ACC112 (cell line): ENCODE measurements at regions not wholly inside any gene's neighbourhood (a gene's known extent, or its start where the extent isn't known, plus 50 kb on each side); places are given as distances from the start of the nearest gene placed in this dataset.
"Not testable (repeated sequence)": the region's sequence is repeated elsewhere in the genome, so short reads cannot be mapped to it uniquely, and the experiment has no call there.

Experiments used
- H2AFZ ChIP-seq: fragments of 200-600 bp; sonication (generic); one replicate; pipeline ENCODE4 v1.6.0; 2017; ENCODE audit warnings: antibody characterized with exemption, low read length; ENCODE audit not compliant: unreplicated experiment
- H3K27ac ChIP-seq: fragments of 200-600 bp; sonication (generic); 2 replicates; pipeline ENCODE4 v1.5.1; 2014; ENCODE audit warnings: low read depth, mild to moderate bottlenecking, antibody characterized with exemption, low read length, moderate library complexity
- H3K27me3 ChIP-seq: fragments of 200-600 bp; sonication (generic); 2 replicates; pipeline ENCODE4 v1.6.1; 2014; ENCODE audit warnings: mild to moderate bottlenecking, antibody characterized with exemption, low read length, moderate library complexity, mixed read lengths; ENCODE audit not compliant: insufficient read depth
- H3K36me3 ChIP-seq: fragments of 200-600 bp; sonication (generic); 2 replicates; pipeline ENCODE4 v1.6.1; 2016; ENCODE audit warnings: mild to moderate bottlenecking, antibody characterized with exemption, low read length, moderate library complexity, mixed read lengths; ENCODE audit not compliant: insufficient read depth
- H3K4me1 ChIP-seq: fragments of 200-600 bp; sonication (generic); one replicate; pipeline ENCODE4 v1.6.1; 2016; ENCODE audit warnings: low read length, mixed read lengths; ENCODE audit not compliant: insufficient read depth, unreplicated experiment, control insufficient read depth
- H3K4me3 ChIP-seq: fragments of 200-600 bp; sonication (generic); 2 replicates; pipeline ENCODE4 v1.5.1; 2014; ENCODE audit warnings: mild to moderate bottlenecking, low read depth, low read length
- H3K79me2 ChIP-seq: fragments of 200-600 bp; sonication (generic); one replicate; pipeline ENCODE4 v1.6.0; 2016; ENCODE audit warnings: low read length; ENCODE audit not compliant: control insufficient read depth, unreplicated experiment, insufficient read depth

GRCh38 chr9:27839767-27840166, 266.5 kb upstream of the C9orf72 start:
- H3K79me2 ChIP-seq, H3K27me3 ChIP-seq, H3K4me1 ChIP-seq, H2AFZ ChIP-seq, H3K27ac ChIP-seq, H3K4me3 ChIP-seq, H3K36me3 ChIP-seq: not testable (repeated sequence)

DNA sequence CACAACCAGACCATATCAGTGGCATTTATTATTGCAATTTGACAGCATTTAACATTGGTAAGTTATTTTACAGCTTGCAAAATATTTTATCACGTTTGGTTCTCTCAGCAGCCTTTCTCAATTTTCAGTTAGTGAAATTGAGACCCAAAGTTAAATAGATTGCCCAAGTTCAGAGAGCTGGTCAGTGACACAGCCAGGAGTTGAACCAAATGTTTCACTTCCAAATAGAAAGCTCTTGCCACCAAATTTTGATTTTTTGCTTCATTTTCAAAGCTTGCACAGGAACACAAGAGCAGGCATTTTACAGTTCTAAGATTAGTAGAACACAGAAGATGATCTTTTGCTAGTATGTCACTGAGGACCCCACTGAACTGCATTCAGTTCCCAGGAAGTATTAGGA, 271.5 kb upstream of the C9orf72 start:
- no peaks in the 10 kb centered on the region for H3K36me3 ChIP-seq
- no peaks in the 10 kb centered on the region for H3K4me1 ChIP-seq
- no peak overlapping the region for H3K4me3 ChIP-seq
- H3K27ac ChIP-seq, result no peak overlapping the region
- no peaks in the 10 kb centered on the region for H3K27me3 ChIP-seq
- no peaks in the 10 kb centered on the region for H3K79me2 ChIP-seq
- H2AFZ ChIP-seq, result no peak overlapping the region

DNA sequence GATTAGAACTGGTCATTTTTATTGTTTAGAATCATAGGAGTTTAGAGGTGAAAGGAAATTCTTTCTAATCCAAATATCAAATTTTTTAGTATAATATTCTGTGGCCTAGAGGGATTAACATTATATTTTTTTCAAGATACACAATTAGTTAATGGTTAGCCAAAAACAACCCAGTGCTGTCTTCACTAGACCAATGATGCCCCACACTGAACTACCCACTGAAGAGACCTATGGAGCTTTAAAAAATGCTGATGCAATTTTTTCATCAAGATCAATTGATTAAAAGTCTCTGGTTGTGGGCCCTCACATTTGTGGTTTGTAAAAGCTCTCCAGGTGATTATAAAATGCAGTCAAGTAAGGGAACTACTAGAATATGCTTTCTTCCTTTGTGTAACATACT, 274.1 kb upstream of the C9orf72 start:
- Histone ChIP-seq H2AFZ (no peak overlapping the region), H3K4me1 (no peaks in the 10 kb centered on the region), H3K27ac (no peak overlapping the region), H3K79me2 (no peaks in the 10 kb centered on the region), H3K4me3 (no peak overlapping the region), H3K27me3 (no peaks in the 10 kb centered on the region), H3K36me3 (no peaks in the 10 kb centered on the region)

DNA sequence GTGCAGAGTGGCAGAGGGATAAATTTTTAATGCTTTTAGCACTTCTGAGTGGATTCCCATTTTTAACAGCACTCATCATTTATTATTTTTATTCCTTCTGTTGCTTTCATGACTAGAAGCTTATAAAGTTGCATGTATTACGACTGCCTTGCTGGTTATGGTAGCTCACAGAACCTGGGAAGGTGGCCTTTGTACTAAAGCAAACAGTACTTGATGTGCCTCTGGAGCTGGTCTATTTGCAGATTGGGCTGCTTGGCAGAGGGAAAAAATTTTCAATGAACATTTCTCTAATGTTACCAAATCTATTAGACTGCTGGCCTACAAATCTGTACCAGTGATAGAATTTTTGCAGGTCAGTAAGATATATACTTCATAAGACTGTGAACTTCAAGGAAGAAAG, 274.5 kb upstream of the C9orf72 start:
- Histone ChIP-seq H2AFZ (no peak overlapping the region), H3K27me3 (no peaks in the 10 kb centered on the region), H3K4me1 (no peaks in the 10 kb centered on the region), H3K79me2 (no peaks in the 10 kb centered on the region), H3K4me3 (no peak overlapping the region), H3K36me3 (no peaks in the 10 kb centered on the region), H3K27ac (no peak overlapping the region)

GRCh38 chr9:27848315-27848714, 275.0 kb upstream of the C9orf72 start:
- H3K79me2 ChIP-seq, result no peaks in the 10 kb centered on the region
- H2AFZ ChIP-seq, result no peak overlapping the region
- no peaks in the 10 kb centered on the region for H3K36me3 ChIP-seq
- H3K4me1 ChIP-seq, result no peaks in the 10 kb centered on the region
- H3K4me3 ChIP-seq, result no peak overlapping the region
- H3K27me3 ChIP-seq, result no peaks in the 10 kb centered on the region
- H3K27ac ChIP-seq, result no peak overlapping the region

DNA sequence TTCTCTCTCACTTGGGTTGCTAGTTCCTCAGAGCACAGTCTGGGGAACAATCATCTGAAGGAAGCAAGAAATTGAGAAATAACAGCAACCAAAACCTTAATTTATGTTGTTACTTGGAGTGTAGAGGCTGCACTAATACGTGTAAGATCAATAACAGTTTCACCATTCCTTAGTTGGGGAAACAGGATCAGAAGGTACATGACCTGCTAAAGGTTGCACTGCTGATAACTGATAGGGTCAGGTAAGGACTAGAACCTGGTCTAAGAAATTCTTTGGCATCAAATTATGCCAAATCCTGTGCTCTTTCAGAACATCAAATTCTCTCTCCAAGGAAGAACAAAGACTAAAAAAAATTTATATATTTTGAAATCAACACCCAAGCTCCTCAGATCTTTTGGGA, 278.6 kb upstream of the C9orf72 start:
- H3K79me2 ChIP-seq, result no peaks in the 10 kb centered on the region
- no peaks in the 10 kb centered on the region for H3K27me3 ChIP-seq
- no peaks in the 10 kb centered on the region for H3K4me1 ChIP-seq
- H3K4me3 ChIP-seq, result no peak overlapping the region
- H2AFZ ChIP-seq, result no peak overlapping the region
- no peak overlapping the region for H3K27ac ChIP-seq
- H3K36me3 ChIP-seq, result no peaks in the 10 kb centered on the region

DNA sequence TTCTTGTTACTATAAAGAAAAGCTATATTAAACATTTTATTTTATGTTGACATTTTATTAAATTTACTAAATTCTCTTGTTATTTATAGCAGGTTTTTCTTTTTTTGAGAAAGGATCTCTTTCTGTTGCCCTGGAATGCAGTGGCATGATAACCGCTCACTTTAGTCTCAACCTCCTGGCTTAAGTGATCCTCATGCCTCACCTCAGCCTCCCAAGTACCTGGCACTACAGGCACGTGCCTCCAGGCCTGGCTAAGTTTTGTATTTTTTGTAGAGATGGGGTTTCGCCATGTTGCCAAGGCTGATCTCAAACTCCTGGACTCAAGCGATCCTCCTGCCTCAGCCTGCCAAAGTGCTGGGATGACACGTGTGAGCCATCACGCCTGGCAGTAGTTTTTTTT, 280.2 kb upstream of the C9orf72 start:
- no peak overlapping the region for H2AFZ ChIP-seq

GRCh38 chr9:27856054-27856453, 282.8 kb upstream of the C9orf72 start:
- Histone ChIP-seq H3K4me3 (no peak overlapping the region), H3K27me3 (no peaks in the 10 kb centered on the region), H3K27ac (no peak overlapping the region), H3K79me2 (no peaks in the 10 kb centered on the region), H3K36me3 (no peaks in the 10 kb centered on the region), H2AFZ (no peak overlapping the region), H3K4me1 (no peaks in the 10 kb centered on the region)

More for the DNA sequence above, 280.2 kb upstream of the C9orf72 start:
- no peak overlapping the region for H3K4me3 ChIP-seq
- no peaks in the 10 kb centered on the region for H3K79me2 ChIP-seq
- H3K36me3 ChIP-seq, result no peaks in the 10 kb centered on the region
- no peaks in the 10 kb centered on the region for H3K27me3 ChIP-seq
- no peaks in the 10 kb centered on the region for H3K4me1 ChIP-seq
- H3K27ac ChIP-seq, result no peak overlapping the region

- Histone ChIP-seq H3K4me1 (no peaks in the 10 kb centered on the region), H2AFZ (no peak overlapping the region), H3K27me3 (no peaks in the 10 kb centered on the region), H3K36me3 (no peaks in the 10 kb centered on the region), H3K4me3 (no peak overlapping the region), H3K27ac (no peak overlapping the region), H3K79me2 (no peaks in the 10 kb centered on the region)
These were observed 283.5 kb upstream of the C9orf72 start for GRCh38 chr9:27856748-27857147.

- Histone ChIP-seq H2AFZ (no peak overlapping the region), H3K27ac (no peak overlapping the region), H3K27me3 (no peaks in the 10 kb centered on the region), H3K79me2 (no peaks in the 10 kb centered on the region), H3K36me3 (no peaks in the 10 kb centered on the region), H3K4me3 (no peak overlapping the region), H3K4me1 (no peaks in the 10 kb centered on the region)
These were observed 288.6 kb upstream of the C9orf72 start for GRCh38 chr9:27861887-27862286.

DNA sequence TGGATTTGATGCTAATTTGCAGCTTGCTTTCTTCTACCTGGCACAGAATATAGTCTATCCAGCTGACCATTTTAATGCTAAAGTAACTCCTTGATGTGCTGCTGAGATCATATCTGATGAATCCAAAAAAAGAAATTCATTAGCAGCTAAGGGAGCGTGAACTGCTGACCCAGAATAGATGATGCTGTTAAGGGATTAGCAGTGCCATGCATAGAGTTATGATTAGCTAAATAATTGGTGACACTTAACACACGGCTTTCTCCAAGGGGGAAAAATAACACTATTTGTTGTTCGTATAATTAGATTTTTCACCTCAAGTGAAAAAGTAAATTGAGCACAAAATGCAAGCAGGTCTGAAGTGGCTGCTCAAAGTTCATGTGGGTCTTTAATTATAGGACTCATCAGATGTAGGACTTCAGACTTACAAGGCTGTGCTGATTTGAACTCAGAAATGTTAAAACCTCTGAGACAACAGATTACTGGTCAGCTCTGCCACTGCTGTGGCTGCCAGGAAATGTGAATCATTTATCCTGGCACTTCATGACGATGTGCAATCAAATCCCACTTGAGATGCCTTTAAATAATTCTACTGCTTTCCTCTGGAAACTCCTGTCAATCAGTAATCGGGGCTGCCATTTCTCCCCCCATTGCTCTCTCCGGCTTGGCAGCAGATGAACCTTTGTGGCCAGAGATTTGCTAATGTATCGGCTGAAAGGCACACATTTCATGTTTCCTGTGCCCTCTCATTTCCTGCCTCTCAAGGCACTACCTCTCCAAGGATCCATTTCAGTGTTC, 291.6 kb upstream of the C9orf72 start:
- Histone ChIP-seq H3K36me3 (no peaks in the 10 kb centered on the region), H3K27ac (no peak overlapping the region), H3K27me3 (no peaks in the 10 kb centered on the region), H3K79me2 (no peaks in the 10 kb centered on the region), H3K4me3 (no peak overlapping the region), H3K4me1 (no peaks in the 10 kb centered on the region), H2AFZ (no peak overlapping the region)
